H9 (cell line): ENCODE measurements at regions not wholly inside any gene's neighbourhood (a gene's known extent, or its start where the extent isn't known, plus 50 kb on each side); places are given as distances from the start of the nearest gene placed in this dataset.

ENCODE experiments used
- DNase-seq: peaks from one replicate; pipeline ENCODE4 v3.0.0-alpha.2; 2017
- H2AFZ ChIP-seq: one replicate; pipeline ENCODE4 v1.6.1; 2013; ENCODE audit warnings: mild to moderate bottlenecking, low read length, control low read depth, moderate library complexity
- H2AK5ac ChIP-seq: 2 replicates; pipeline ENCODE4 v1.6.1; 2013; ENCODE audit warnings: low read length, control low read depth, mixed read lengths; ENCODE audit not compliant: insufficient read length
- H2BK120ac ChIP-seq: one replicate; pipeline ENCODE4 v1.6.1; 2013; ENCODE audit warnings: low read depth, mild to moderate bottlenecking, low read length, control low read depth, inconsistent platforms; ENCODE audit not compliant: poor library complexity, severe bottlenecking
- H2BK12ac ChIP-seq: 2 replicates; pipeline ENCODE4 v1.6.1; 2013; ENCODE audit warnings: low read length, control low read depth, mixed read lengths, low read depth; ENCODE audit not compliant: insufficient read length
- H2BK15ac ChIP-seq: 2 replicates; pipeline ENCODE4 v1.6.1; 2013; ENCODE audit warnings: low read depth, low read length, control low read depth
- H2BK20ac ChIP-seq: one replicate; pipeline ENCODE4 v1.6.1; 2013; ENCODE audit warnings: low read depth, mild to moderate bottlenecking, low read length, control low read depth, inconsistent platforms; ENCODE audit not compliant: poor library complexity, severe bottlenecking
- H2BK5ac ChIP-seq: 2 replicates; pipeline ENCODE4 v1.6.1; 2013; ENCODE audit warnings: low read length, control low read depth, mixed read lengths; ENCODE audit not compliant: insufficient read length
- H3K14ac ChIP-seq: 2 replicates; pipeline ENCODE4 v1.6.1; 2013; ENCODE audit warnings: low read length, control low read depth; ENCODE audit not compliant: insufficient read depth
- H3K18ac ChIP-seq: 2 replicates; pipeline ENCODE4 v1.6.1; 2013; ENCODE audit warnings: low read depth, mild to moderate bottlenecking, mixed read lengths, low read length, control low read depth; ENCODE audit not compliant: insufficient read length
- H3K23ac ChIP-seq: 2 replicates; pipeline ENCODE4 v1.6.1; 2013; ENCODE audit warnings: low read length, control low read depth, mixed read lengths, low read depth; ENCODE audit not compliant: insufficient read length
- H3K23me2 ChIP-seq: 2 replicates; pipeline ENCODE4 v1.6.1; 2013; ENCODE audit warnings: low read depth, mild to moderate bottlenecking, mixed read lengths, low read length, control low read depth; ENCODE audit not compliant: insufficient read length, poor library complexity, severe bottlenecking
- H3K27ac ChIP-seq: 2 replicates; pipeline ENCODE4 v1.5.1; 2013; ENCODE audit warnings: low read length, control low read depth, mixed read lengths, low read depth; ENCODE audit not compliant: insufficient read length
- H3K27me3 ChIP-seq: 2 replicates; pipeline ENCODE4 v1.6.1; 2013; ENCODE audit warnings: low read length, control low read depth, inconsistent platforms; ENCODE audit not compliant: insufficient read depth
- H3K4ac ChIP-seq: 2 replicates; pipeline ENCODE4 v1.6.1; 2013; ENCODE audit warnings: low read depth, mild to moderate bottlenecking, control low read depth, inconsistent platforms, low read length, moderate library complexity
- H3K4me1 ChIP-seq: 2 replicates; pipeline ENCODE4 v1.6.1; 2013; ENCODE audit warnings: low read length, control low read depth, inconsistent platforms; ENCODE audit not compliant: insufficient read depth
- H3K4me2 ChIP-seq: 2 replicates; pipeline ENCODE4 v1.6.1; 2013; ENCODE audit warnings: low read length, control low read depth, mixed read lengths; ENCODE audit not compliant: insufficient read length, insufficient read depth
- H3K56ac ChIP-seq: 2 replicates; pipeline ENCODE4 v1.6.1; 2013; ENCODE audit warnings: low read depth, mild to moderate bottlenecking, mixed read lengths, low read length, control low read depth; ENCODE audit not compliant: insufficient read length
- H3K79me1 ChIP-seq: 2 replicates; pipeline ENCODE4 v1.6.1; 2013; ENCODE audit warnings: low read depth, mild to moderate bottlenecking, moderate library complexity, low read length, control low read depth, inconsistent platforms; ENCODE audit not compliant: insufficient read depth, poor library complexity, severe bottlenecking
- H3K79me2 ChIP-seq: 2 replicates; pipeline ENCODE4 v1.6.1; 2013; ENCODE audit warnings: low read length, control low read depth, inconsistent platforms; ENCODE audit not compliant: insufficient read depth
- H3K9ac ChIP-seq: 2 replicates; pipeline ENCODE4 v1.6.1; 2013; ENCODE audit warnings: low read length, control low read depth, mixed read lengths; ENCODE audit not compliant: insufficient read length; ENCODE audit errors: extremely low read depth
- H3K9me3 ChIP-seq: one replicate; pipeline ENCODE4 v1.6.1; 2013; ENCODE audit warnings: low read depth, low read length, inconsistent platforms; ENCODE audit not compliant: control insufficient read depth
- H3T11ph ChIP-seq: one replicate; pipeline ENCODE4 v1.6.1; 2013; ENCODE audit warnings: mild to moderate bottlenecking, low read length, control low read depth, inconsistent platforms
- H4K20me1 ChIP-seq: one replicate; pipeline ENCODE4 v1.6.1; 2013; ENCODE audit not compliant: control insufficient read depth, insufficient read length, insufficient read depth
- H4K5ac ChIP-seq: 2 replicates; pipeline ENCODE4 v1.6.1; 2013; ENCODE audit warnings: low read depth, mild to moderate bottlenecking, mixed read lengths, low read length, control low read depth; ENCODE audit not compliant: insufficient read length
- H4K8ac ChIP-seq: replicated peaks from 2 replicates; pipeline ENCODE4 v1.6.1; 2013; ENCODE audit warnings: low read length, control low read depth, mixed read lengths, low read depth; ENCODE audit not compliant: insufficient read length
- H4K91ac ChIP-seq: 2 replicates; pipeline ENCODE4 v1.6.1; 2013; ENCODE audit warnings: low read depth, mild to moderate bottlenecking, moderate library complexity, mixed read lengths, low read length, control low read depth; ENCODE audit not compliant: insufficient read length
- H3K27ac Mint-ChIP-seq, 3 experiments: 2 replicates in 2 of 3; 3 replicates in 1 of 3; pipeline ENCODE4 v1.8.0; 2020 to 2021; ENCODE audit warnings: mixed read lengths in 3 of 3, mild to moderate bottlenecking in 1 of 3, moderate library complexity in 1 of 3
- H3K27me3 Mint-ChIP-seq: 2 replicates; pipeline ENCODE4 v1.8.0; 2021; ENCODE audit warnings: low read depth, mild to moderate bottlenecking, moderate library complexity, mixed read lengths
- H3K36me3 Mint-ChIP-seq, 3 experiments: 2 replicates in 2 of 3; 3 replicates in 1 of 3; pipeline ENCODE4 v1.8.0; 2020 to 2021; ENCODE audit warnings: low read depth in 3 of 3, mixed read lengths in 3 of 3; ENCODE audit not compliant: insufficient read depth in 1 of 3
- H3K4me1 Mint-ChIP-seq, 2 experiments: 2 replicates each; pipeline ENCODE4 v1.8.0; 2020; ENCODE audit warnings: mixed read lengths in 2 of 2
- H3K4me3 Mint-ChIP-seq, 2 experiments: 2 replicates in 1 of 2; 3 replicates in 1 of 2; pipeline ENCODE4 v1.8.0; 2020 to 2021; ENCODE audit warnings: mild to moderate bottlenecking in 2 of 2, mixed read lengths in 2 of 2, moderate library complexity in 1 of 2
- H3K9me3 Mint-ChIP-seq, 2 experiments: 2 replicates in 1 of 2; 3 replicates in 1 of 2; pipeline ENCODE4 v1.8.0; 2020; ENCODE audit warnings: mild to moderate bottlenecking in 2 of 2, mixed read lengths in 2 of 2, moderate library complexity in 1 of 2
- WGBS: extraction: QIAGEN DNeasy Blood & Tissue Kit; methylation state at CpG from one replicate; pipeline ENCODE4 v1.1.7; 2013; ENCODE audit warnings: missing lambda C conversion rate, low lambda C conversion rate, mixed read lengths; ENCODE audit not compliant: insufficient read length; ENCODE audit errors: extremely low coverage; 5-methylcytosine and 5-hydroxymethylcytosine counted together
- TF ChIP-seq, protein P1 (sequence below): fragments of 200-600 bp; sonication (generic); conservative IDR thresholded peaks from 3 replicates; pipeline ENCODE4 v1.8.0; 2021; ENCODE audit warnings: antibody characterized with exemption, mild to moderate bottlenecking

DNA sequence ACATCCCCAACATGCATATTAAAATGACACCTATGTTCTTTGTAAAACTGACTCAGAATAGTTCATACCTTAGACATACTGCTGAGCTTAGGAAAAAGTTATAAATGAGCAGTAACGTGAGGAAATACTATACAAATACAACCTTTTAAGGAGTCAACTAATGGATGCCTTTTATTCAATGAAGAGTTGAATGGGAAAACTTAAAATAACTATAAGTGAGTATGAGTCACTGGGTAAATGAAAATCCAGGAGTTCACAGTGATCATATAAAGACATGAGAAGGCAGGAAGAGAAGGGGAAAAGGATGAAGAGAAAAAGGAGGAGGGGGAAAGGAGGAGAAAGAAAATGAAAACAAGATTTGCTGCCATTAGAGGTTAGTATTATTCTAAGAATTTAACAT, 157.8 kb upstream of the PCDH15 start:
- no CpG with 5 or more reads among the region's 1 CpG for WGBS
- Histone ChIP-seq H2BK20ac (no peak overlapping the region), H3K4me1 (no peaks in the 10 kb centered on the region), H4K8ac (no peak overlapping the region), H2BK5ac (no peak overlapping the region), H2BK15ac (no peak overlapping the region), H4K20me1 (no peaks in the 10 kb centered on the region), H2BK12ac (no peak overlapping the region), H3K9ac (no peak overlapping the region), H3K18ac (no peak overlapping the region), H4K5ac (no peak overlapping the region), H3K9me3 (peaks cover 10% of the 10 kb centered on the region), H3K23ac (no peak overlapping the region), H2BK120ac (no peak overlapping the region), H2AK5ac (no peak overlapping the region), H3K14ac (no peak overlapping the region), H3K27me3 (no peaks in the 10 kb centered on the region), H3K4me2 (no peak overlapping the region), H3K23me2 (no peaks in the 10 kb centered on the region), H3K79me2 (no peaks in the 10 kb centered on the region), H3T11ph (no peak overlapping the region), H3K4ac (no peak overlapping the region), H2AFZ (no peak overlapping the region), H3K79me1 (no peaks in the 10 kb centered on the region), H3K27ac (no peak overlapping the region), H3K56ac (no peak overlapping the region), H4K91ac (no peak overlapping the region)
- no peak overlapping the region for H3K27ac Mint-ChIP-seq
- H3K36me3 Mint-ChIP-seq = peaks cover 0 to 9% (median 5%) of the 10 kb centered on the region in 3 experiments; a peak in 5 of 7 replicates
- no peaks in the 10 kb centered on the region for H3K4me1 Mint-ChIP-seq
- no peak overlapping the region for H3K4me3 Mint-ChIP-seq
- TF ChIP-seq, protein P1, sequence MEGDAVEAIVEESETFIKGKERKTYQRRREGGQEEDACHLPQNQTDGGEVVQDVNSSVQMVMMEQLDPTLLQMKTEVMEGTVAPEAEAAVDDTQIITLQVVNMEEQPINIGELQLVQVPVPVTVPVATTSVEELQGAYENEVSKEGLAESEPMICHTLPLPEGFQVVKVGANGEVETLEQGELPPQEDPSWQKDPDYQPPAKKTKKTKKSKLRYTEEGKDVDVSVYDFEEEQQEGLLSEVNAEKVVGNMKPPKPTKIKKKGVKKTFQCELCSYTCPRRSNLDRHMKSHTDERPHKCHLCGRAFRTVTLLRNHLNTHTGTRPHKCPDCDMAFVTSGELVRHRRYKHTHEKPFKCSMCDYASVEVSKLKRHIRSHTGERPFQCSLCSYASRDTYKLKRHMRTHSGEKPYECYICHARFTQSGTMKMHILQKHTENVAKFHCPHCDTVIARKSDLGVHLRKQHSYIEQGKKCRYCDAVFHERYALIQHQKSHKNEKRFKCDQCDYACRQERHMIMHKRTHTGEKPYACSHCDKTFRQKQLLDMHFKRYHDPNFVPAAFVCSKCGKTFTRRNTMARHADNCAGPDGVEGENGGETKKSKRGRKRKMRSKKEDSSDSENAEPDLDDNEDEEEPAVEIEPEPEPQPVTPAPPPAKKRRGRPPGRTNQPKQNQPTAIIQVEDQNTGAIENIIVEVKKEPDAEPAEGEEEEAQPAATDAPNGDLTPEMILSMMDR = no peak
- H3K27me3 Mint-ChIP-seq = no peaks in the 10 kb centered on the region; the same call in 1 of the 2 replicates
- peaks cover 8 to 11% of the 10 kb centered on the region in 2 experiments; a peak in 4 of 5 replicates for H3K9me3 Mint-ChIP-seq
- no peak for DNase-seq
